Femur (tissue), 1 donor: ENCODE measurements at regions not wholly inside any gene's neighbourhood (a gene's known extent, or its start where the extent isn't known, plus 50 kb on each side); places are given as distances from the start of the nearest gene placed in this dataset.
"Not testable (repeated sequence)": the region's sequence is repeated elsewhere in the genome, so short reads cannot be mapped to it uniquely, and the experiment has no call there.

Experiments used
- DNase-seq: peaks from one replicate; pipeline ENCODE4 v3.0.0-alpha.2; 2017

GRCh38 chr3:87867001-87867400 lies 191.8 kb downstream of the CGGBP1 start:
- DNase-seq = no peak

- DNase-seq = no peak
Measured at GRCh38 chr3:87856126-87856525, 202.7 kb downstream of the CGGBP1 start.

- DNase-seq = no peak
Measured at GRCh38 chr3:87855616-87856015, 203.2 kb downstream of the CGGBP1 start.

GRCh38 chr3:87855211-87855610 lies 203.6 kb downstream of the CGGBP1 start:
- no peak for DNase-seq

- DNase-seq = no peak
Measured at GRCh38 chr3:87848003-87848402, 210.8 kb downstream of the CGGBP1 start.

- no peak for DNase-seq
Measured at GRCh38 chr3:87837076-87837475, 221.7 kb downstream of the CGGBP1 start.

GRCh38 chr3:87836026-87836425 lies 222.8 kb downstream of the CGGBP1 start:
- no peak for DNase-seq

GRCh38 chr3:87835236-87835635 lies 223.6 kb downstream of the CGGBP1 start:
- DNase-seq = no peak

GRCh38 chr3:87834327-87834726 lies 224.5 kb downstream of the CGGBP1 start:
- DNase-seq = no peak

- DNase-seq = no peak
Measured at GRCh38 chr3:87833039-87833377, 225.8 kb downstream of the CGGBP1 start.

- DNase-seq = no peak
Measured at GRCh38 chr3:87828046-87828445, 230.8 kb downstream of the CGGBP1 start.

GRCh38 chr3:87822563-87822962 lies 236.2 kb downstream of the CGGBP1 start:
- no peak for DNase-seq

- not testable (repeated sequence) for DNase-seq
Measured at GRCh38 chr3:87813503-87813902, 245.3 kb downstream of the CGGBP1 start.

- no peak for DNase-seq
Measured at GRCh38 chr3:87811953-87812352, 246.9 kb downstream of the CGGBP1 start.

- DNase-seq = no peak
Measured at GRCh38 chr3:87810452-87811016, 248.3 kb downstream of the CGGBP1 start.

GRCh38 chr3:87805670-87806069 lies 253.1 kb downstream of the CGGBP1 start:
- no peak for DNase-seq

- DNase-seq = no peak
Measured at GRCh38 chr3:87801409-87801808, 257.4 kb downstream of the CGGBP1 start.

- DNase-seq = no peak
Measured at GRCh38 chr3:87800516-87800915, 258.3 kb downstream of the CGGBP1 start.

GRCh38 chr3:87798567-87798947 lies 260.2 kb downstream of the CGGBP1 start:
- DNase-seq = no peak

GRCh38 chr3:87797872-87798566 lies 260.8 kb downstream of the CGGBP1 start:
- no peak for DNase-seq

GRCh38 chr3:87796843-87797185 lies 262.0 kb downstream of the CGGBP1 start:
- DNase-seq = no peak

- DNase-seq = no peak
Measured at GRCh38 chr3:87796137-87796842, 262.5 kb downstream of the CGGBP1 start.

- DNase-seq = no peak
Measured at GRCh38 chr3:87795701-87796100, 263.1 kb downstream of the CGGBP1 start.

GRCh38 chr3:87793337-87793877 lies 265.4 kb downstream of the CGGBP1 start:
- DNase-seq = no peak
